GM18861 (cell line): ENCODE measurements at regions not wholly inside any gene's neighbourhood (a gene's known extent, or its start where the extent isn't known, plus 50 kb on each side); places are given as distances from the start of the nearest gene placed in this dataset.
"Not testable (repeated sequence)": the region's sequence is repeated elsewhere in the genome, so short reads cannot be mapped to it uniquely, and the experiment has no call there.

Source experiments
- ATAC-seq: cut with Tn5 transposase; IDR thresholded peaks from one replicate; pipeline ENCODE4 v1.9.1; 2021; ENCODE audit not compliant: unreplicated experiment

DNA sequence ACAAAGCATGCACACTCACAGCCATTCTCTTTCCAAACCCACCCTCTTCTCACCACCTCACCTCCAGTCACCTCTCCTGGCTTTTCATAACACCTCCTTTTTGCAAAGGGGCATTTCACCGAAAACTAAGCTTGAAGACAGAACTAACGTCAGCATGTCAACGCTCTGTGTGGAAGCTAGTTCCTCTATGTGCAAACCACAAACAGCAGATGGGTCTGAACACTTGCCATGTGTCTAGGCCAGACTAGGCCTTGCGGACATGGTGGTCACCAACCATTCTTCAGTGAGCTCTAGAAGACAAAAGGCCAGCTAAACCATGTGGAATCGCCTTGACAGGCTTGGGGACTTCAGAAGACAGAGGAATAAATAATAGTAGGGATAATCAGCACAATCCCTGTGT, 148.5 kb downstream of the TXNL1 start:
- no peak for ATAC-seq

DNA sequence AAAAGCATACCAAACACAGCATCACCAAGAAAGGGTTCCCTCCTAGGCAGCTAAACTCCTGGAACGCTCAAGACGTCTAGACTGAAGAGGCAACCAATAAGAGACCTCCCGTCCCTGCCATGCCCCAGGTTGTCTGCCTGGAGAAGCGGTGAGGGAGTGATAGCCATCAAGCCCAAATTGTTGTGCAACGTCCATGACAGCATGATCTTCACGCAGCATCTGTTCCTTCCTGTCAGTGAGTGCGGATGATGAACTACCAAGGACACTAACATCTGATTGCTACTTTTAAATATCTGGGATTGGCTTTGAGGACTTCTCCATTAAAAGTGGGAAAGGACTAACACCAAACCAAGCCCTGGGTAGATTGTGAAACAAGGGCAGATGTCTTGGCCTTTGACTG, 149.7 kb downstream of the TXNL1 start:
- ATAC-seq = no peak

DNA sequence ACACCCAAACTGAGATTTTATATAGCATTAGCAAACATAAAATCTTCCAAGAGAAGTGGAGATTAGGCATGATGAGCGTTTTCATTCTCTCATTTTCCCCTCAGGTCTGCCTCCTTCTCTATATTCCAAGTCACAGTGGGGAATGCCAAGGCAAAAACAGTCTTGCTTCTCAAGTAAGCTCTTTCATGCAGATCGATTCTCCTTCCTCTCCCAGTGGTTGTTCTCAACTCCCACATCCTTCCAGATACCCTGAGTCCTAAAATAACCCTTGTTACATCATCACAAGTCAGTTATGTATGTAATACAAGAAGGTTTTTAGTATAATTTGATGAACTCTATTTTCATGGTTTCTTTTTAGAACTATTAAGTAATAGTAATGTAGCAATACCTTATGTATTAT, 150.6 kb downstream of the TXNL1 start:
- no peak for ATAC-seq

DNA sequence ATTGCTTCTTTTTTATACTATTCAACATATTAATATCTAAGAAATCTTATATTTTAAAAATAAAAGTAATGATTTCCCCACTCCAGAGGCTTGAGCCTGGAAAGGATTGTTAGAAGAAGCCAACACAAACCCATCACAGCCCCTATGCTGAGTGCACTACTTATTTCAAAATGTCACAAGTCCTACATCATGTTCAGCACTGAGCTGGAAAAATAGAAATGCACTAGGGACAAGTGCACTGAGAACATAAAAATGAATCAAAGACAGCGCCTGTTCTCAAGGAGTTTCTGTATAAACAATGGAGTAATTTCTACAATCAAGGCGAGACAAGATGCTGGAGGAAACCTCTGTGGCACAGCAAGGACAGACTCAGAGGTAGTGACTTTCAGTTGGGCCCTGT, 155.0 kb downstream of the TXNL1 start:
- ATAC-seq = no peak

DNA sequence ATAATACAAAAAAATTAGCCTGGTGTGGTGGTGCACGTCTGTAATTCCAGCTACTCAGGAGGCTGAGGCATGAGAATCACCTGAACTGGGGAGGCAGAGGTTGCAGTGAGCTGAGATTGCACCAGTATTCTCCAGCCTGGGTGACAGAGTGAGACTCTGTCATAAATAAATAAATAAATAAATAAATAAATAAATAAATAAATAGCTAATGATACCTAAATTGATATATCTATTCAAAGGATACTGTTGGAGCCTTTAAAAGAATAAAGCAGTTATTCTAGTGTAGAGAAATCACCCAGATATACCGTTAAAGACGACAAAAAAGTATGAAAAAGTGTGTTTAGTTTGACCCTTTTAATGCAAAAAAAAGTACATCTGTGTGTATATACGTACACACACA, 155.6 kb downstream of the TXNL1 start:
- not testable (repeated sequence) for ATAC-seq

DNA sequence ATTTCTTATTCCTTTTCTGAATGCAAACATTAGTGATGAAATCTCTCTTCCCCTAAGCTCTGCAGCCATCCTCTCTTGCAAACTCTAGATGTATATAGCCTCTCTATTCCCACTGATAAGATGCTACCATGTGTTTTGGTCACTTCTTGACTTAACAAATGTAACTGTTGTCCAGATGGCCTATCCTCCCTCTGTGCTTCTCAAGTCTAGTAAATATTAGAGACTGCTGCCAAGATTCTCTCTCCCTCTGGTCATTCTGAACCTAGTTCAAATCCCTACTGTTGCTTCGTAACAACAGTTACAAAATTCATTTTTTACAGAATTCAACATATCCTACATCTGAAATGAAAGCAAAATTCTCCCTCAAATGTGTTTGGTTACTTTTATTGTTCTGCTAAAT, 156.6 kb downstream of the TXNL1 start:
- no peak for ATAC-seq

DNA sequence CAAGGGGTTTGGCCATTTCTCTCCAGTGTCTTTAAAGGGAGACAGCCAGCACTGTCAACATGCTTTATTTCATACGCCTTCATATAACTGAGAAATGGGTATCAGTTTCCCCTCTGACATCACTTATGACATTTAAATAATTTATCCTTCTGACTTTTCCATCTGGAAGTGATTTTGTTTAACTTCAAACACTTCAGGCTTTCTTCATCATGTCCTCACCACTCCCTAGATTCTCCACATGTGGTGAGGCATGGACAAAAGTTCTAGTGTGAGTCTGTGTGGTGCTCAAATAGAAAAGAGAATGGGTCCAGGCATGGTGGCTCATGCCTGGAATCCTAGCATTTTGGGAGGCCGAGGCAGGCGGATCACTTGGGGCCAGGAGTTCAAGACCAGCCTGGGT, 158.6 kb downstream of the TXNL1 start:
- ATAC-seq = no peak

DNA sequence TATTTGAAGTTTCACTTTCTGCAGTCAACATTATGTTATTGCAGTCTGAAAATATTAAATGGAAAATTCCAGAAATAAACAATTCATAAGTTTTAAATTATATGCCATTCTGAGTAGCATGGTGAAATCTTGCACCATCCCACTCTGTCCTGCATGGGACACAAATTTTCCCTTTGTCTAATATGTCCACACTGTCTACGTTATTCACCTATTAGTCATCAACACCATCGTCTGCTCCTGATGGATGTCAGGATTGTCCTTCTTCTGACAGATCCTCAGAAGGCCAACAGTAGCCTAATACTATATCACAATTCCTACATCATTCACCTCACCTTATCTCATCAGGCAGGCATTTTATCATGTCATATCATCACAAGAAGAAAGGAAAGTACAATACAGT, 163.1 kb downstream of the TXNL1 start:
- ATAC-seq = no peak

DNA sequence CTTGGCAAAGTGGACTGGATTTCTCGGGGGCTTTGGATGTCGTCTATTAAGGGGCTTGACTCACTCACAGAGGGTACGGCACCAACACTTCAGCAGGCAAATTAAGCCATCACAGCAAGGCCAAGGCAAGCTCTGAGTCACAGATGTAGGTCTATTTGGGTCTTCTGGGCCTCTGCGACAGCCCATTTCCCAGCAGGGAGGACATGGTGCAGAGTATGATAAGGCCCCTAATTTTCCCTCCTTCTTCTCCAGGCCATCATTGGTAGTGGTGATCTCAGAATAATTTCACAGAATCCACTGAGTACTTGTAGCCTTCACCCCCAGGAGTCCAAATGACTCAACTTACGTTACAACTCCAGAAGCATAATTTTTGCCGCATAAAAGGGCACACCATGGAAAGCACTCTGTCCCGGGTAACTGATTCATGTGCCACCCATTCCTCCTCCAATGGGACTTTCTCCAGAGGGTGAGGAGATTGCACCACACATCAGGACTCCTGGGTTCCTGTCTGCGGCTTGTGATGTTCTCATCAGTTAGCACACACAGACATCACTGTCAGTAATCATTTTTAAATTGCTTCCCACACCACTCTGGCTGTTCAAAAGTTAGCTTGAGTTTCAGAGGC, 164.9 kb downstream of the TXNL1 start:
- no peak for ATAC-seq

DNA sequence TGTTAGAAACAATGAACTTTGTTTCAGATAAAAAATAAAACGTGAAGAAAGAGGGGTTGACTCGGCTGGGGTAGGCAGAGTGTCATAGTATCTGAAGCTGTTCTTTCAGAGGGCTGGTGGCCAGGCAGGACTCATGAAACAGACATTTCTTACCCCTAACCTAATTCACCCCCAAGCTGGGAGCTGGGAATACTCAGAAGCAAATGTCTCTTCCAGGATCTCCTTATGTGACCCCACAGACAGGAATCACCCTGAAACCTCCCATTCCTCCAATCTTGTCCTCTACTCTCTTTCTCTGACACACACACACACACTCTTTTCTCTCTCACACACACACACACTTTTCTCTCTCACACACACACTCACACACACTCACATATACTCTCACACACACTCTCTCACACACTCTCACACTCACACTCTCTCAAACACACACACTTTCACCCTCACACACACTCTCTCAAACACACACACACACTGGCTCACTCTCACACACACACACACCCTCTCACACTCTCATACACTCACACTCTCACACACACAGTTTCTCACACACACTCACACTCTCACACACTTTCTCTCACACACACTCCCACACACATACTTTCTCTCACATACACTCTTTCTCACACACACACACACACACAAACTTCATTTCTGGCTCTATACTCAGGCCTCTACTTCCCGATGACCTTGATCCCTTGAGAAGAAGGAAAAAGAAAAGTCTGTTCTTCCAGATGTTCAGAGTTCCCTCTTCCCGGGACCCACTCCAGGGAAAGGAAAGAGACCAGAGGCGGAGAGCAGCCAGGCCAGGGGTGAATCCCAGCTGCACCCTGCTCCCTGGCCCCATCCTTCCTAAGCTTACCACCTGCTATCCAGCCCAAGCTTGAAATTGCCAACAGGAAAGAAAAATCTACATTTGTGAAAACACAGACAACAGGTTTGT, 167.7 kb downstream of the TXNL1 start:
- no peak for ATAC-seq

DNA sequence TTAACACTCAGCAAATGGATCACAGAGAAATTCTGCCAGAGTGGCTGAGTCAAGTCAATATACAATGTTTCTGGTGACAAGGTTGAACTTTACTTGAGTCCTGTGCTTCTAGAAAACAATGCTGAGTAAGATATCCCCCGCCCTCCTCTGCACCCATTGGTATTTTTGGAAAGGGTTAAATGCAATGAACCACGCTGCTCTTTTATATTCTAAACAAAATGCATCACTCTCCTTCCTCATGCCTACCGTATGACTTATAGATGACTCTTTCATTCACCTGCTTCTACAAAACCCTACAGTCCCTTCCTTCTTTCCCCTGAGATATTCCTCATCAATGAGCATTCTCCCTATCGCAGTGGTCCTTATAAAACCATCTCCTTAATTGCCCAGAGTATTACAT, 168.8 kb downstream of the TXNL1 start:
- ATAC-seq = no peak

DNA sequence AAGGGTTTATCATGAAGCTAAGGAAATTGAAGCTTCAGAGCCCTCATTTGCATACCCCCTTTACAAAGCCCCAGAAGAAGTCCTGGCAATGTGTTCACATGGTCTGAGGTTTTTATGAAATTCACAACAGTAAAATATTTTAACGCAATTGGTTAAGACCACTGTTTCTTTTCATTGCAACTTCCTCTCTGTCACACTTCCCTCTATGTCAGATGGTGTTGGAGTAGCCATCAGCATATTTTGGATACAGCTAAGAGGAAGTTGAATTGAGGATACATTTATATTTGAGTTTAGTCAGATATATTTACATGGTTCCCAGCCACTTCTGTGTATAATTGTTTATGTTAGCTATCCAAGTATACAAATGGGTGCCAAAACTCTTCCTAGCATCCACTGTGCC, 170.0 kb downstream of the TXNL1 start:
- ATAC-seq = no peak

DNA sequence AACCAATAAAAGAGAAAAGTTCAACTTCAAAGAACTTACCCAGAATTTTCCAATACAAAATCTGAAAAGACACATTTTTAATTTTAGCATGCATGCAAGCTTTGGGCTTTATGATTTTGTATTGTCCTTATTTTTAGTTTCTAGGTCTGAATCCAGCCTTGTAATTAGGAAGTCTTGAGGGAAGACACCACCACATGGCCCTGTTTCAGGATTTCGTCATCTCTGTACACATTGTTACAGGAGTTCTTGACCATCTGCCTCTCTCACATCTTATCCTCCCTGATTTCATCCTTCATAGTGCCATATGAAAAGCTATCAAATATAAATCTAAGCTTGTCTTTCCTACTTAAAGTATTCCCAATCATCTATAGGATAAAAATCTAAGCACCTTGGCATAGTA, 176.1 kb downstream of the TXNL1 start:
- ATAC-seq = no peak

DNA sequence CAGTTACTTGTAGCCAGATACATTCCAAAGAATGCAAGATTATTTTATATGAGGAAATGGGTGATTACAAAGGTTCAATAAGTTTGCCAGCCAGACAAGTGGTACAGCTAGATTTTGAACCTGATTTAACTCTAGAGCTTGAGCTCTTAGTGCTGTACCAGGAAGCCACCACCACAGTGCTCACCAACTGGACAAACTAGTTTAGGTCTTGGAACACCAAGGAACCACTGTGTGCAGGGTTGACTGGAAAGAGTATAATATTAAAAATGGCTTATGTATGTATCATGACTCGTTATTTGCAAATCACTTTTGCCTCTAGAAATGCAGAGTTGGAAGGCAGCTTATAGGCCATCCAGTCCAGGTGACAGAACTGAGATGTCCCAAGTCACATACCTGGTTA, 177.2 kb downstream of the TXNL1 start:
- no peak for ATAC-seq

DNA sequence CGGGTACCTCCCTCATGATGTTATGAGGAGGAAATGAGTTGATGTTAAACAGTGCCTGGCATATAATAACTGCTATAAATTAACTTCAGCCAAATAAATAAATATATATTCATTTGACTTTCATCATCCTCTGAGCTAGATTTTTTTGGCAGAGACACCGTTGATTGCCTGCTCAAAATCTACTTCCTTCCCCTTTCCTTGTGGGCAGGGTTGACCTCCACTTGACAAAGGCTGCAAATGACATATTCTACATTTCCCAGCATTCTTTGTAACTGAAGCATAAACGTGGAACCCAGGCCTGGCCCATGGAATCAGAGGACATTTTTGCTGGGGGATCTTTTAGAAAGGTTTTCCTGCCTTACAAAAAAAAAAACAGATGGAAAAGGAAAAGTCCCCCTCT, 177.8 kb downstream of the TXNL1 start:
- no peak for ATAC-seq

DNA sequence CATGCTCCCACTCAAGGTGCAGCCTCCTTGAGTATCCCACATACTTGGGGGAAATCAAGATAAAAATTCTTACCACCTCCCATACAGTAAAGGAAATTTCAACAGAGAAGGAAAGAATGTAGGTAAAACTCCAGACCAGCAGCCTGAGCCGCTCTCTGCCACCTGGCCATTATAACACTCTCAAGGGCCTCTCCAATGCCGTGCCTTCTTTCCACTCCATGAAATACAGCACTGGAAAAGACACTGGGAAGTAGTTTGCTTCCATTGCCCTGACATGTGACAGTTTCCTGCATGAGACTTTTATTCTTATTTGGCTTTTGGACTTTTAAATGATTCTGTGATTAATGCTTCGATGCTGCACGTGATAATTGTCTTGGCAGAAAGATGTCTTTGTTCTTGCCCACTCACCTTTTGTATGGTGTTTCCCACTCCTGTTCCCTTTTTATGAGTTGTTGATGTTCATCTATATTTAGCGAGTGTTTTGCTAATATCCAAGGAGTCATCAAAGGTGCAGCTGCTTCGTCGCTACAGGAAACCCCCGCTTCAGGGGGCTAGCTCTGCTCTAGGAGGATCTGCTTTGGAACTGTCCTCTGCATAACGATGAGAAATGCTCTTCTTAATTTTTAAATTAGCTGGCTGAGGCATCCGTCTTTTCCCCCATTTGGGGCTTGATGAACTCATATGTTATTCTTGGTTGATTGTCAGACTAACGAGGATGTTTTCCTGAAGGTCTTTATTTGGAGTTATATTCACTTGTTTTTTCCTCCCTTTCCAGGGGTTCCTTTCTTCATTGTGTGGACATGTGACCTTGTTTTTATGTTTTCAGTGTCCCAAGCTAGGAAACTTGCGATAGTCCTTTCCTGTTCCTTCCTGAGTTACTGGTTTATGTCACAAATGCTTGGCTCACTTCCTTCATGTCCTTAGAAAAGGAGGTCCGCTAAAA, 179.4 kb downstream of the TXNL1 start:
- no peak for ATAC-seq

DNA sequence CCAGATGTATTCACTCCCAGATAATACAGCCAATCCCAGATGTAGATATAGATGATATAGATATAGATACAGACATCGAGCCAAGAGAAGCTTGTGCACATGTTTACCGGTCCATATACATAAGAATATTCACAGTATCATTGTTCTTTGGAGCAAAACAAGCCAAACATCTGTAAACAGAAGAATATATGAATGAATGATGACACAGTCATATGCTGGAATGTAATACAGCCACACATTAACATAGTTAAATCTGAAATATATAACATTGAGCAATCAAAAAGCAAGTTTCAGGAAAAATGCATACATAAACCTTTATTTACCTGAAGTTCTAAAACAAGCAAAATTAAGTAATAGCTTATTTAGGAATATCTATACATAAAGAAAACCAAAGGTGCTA, 182.5 kb downstream of the TXNL1 start:
- ATAC-seq = no peak

DNA sequence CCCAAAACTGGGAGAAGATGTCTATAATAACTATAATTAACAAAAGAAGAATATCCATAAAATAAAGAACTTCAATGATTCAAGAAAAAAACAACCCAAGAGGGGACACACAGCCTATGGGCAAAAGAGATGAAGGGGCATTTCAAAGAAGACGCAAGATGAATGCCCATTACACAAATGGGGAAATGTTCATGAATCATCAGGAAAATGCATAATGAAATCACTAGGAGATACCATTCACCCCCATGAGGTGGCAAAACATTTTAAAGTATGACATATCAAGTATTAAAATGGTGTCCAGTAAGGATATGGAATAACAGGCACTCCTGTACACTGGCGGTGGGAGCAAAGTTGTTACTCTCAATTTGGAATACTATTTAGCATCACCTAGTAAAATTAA, 183.3 kb downstream of the TXNL1 start:
- no peak for ATAC-seq

DNA sequence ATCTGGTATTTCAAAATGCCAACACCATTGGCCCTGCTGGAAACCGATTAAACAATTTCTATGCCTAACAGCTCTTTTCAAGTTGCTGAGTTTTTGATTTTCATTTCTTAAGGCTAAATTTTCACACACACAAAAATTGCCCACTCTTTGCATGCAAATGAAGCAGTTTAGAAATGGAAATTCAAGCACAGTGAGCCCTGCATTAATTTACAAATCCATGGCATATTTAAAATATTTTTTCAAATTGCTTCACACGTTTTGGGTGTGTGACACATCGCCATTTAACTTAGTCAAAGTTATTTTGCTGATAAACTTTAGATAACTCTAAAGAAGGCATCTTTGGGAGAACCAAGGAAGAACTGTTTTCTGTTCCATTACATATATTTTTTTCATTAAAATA, 184.8 kb downstream of the TXNL1 start:
- no peak for ATAC-seq

DNA sequence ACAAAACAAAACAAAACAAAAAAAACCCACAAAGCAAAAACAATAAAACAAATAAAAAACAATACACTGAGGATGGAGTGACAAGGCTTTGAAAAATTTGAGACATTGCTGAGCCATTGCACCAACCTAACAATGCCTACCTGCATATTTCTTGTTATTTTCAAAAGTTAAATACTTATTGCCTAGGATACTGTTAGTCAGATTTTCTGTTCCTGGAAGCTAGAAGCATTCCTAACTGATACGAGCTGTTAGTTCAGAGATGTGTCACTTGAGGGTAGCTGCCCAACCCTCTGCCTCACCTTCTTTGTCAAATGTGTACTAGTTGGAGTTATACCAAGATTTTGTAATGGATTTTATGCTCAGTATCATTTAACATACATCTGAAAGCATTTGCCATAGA, 187.2 kb downstream of the TXNL1 start:
- ATAC-seq = no peak

DNA sequence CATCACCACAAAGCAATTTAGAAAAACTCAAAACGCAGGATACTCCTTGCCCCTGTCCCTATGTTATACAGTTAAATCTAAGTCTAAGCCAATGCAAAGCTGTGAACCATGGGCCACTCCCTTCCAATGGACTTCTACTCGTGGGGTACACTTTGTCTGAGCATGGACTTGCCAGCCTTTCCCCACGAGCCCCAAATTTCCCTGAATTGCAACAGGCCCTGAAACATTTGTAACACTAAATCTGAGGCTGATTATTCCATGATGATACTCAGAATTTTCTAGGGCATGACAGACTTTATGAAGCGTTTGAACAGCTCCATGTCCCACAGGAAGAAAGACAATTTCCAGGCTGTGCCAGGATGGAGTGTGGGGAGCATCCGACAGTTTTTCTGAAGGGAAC, 189.6 kb downstream of the TXNL1 start:
- ATAC-seq = no peak

DNA sequence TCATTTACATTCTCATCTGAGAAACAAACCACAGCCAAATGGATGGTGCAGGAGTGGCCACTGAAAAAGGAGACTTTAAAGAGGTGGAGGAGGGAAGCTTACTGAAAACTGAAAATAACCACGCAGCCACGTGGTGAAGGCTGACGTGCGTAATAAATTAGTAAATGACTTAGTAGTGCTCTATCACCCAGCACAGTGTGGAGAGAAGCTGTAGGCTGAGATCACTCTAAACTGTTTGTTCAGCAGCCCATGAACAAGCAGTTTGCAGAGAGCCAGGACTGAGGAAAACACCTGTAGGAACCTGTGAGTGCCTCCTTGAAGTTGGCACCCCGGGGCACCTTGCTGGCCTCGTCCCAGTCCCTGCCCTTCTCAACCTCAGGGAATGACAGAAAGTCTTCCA, 193.0 kb downstream of the TXNL1 start:
- ATAC-seq = no peak
